ENCODE measurements at regions not wholly inside any gene's neighbourhood (a gene's known extent, or its start where the extent isn't known, plus 50 kb on each side); places are given as distances from the start of the nearest gene placed in this dataset.

- Histone ChIP-seq H3K27ac (ENCODE audit: low read depth in 2 of 2, low read length in 2 of 2) (no peak overlapping the region), H3K4me3 (ENCODE audit: low read length in 3 of 3) (no peak overlapping the region), H3K9me3 (ENCODE audit: control insufficient read depth in 2 of 3, insufficient read depth in 1 of 3, low read length in 3 of 3) (no peaks in the 10 kb centered on the region), H3K4me1 (ENCODE audit: control insufficient read depth in 2 of 3, insufficient read depth in 2 of 3, low read depth in 1 of 3, low read length in 3 of 3) (no peaks in the 10 kb centered on the region), H3K9ac (ENCODE audit: low read length in 3 of 3) (no peak overlapping the region), H3K27me3 (ENCODE audit: control insufficient read depth, insufficient read depth, low read length) (no peaks in the 10 kb centered on the region), H3K36me3 (ENCODE audit: control insufficient read depth in 2 of 3, insufficient read depth in 3 of 3, low read length in 3 of 3) (no peaks in the 10 kb centered on the region)
- FAIRE-seq (no peak), DNase-seq (no peak)
- intact Hi-C loops (cut with DNase I), result no loop called here
- no peak for TF ChIP-seq CTCF (IDR thresholded peaks at IDR 0.05; ENCODE audit: borderline replicate concordance, extremely low read depth, insufficient read depth)
These were observed 159.3 kb downstream of the MREG start for GRCh38 chr2:215854008-215854407.

DNA sequence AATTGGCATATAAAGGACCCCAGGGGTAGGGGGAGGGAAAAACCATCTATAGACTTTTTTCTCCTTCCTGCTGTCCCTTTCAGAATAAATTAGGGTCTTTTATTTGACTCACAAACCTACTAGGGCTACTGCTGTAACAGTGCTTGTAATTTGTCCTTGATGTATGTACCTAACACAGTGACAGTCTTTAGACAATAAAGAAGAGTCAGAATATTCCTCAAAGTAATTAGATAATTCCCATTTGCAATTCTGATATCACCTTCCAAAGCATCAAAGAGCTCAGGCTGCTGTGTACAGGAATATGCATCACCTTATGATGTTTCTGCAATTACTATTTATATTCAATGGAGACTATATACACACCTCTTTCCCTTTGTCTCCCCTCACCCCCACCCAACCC is 161.7 kb downstream of the MREG start:
- TF ChIP-seq CTCF (IDR thresholded peaks at IDR 0.05; ENCODE audit: borderline replicate concordance, extremely low read depth, insufficient read depth), result no peak
- H3K9ac ChIP-seq (ENCODE audit: low read length in 3 of 3), result no peak overlapping the region
- H3K9me3 ChIP-seq (ENCODE audit: control insufficient read depth in 2 of 3, insufficient read depth in 1 of 3, low read length in 3 of 3), result no peaks in the 10 kb centered on the region
- H3K27ac ChIP-seq (ENCODE audit: low read depth in 2 of 2, low read length in 2 of 2), result no peak overlapping the region
- H3K4me1 ChIP-seq (ENCODE audit: control insufficient read depth in 2 of 3, insufficient read depth in 2 of 3, low read depth in 1 of 3, low read length in 3 of 3), result no peaks in the 10 kb centered on the region
- no peak for FAIRE-seq
- no peak for DNase-seq
- H3K27me3 ChIP-seq (ENCODE audit: control insufficient read depth, insufficient read depth, low read length), result no peaks in the 10 kb centered on the region
- no peaks in the 10 kb centered on the region for H3K36me3 ChIP-seq (ENCODE audit: control insufficient read depth in 2 of 3, insufficient read depth in 3 of 3, low read length in 3 of 3)
- no peak overlapping the region for H3K4me3 ChIP-seq (ENCODE audit: low read length in 3 of 3)
- intact Hi-C loops (cut with DNase I), result no loop called here

DNA sequence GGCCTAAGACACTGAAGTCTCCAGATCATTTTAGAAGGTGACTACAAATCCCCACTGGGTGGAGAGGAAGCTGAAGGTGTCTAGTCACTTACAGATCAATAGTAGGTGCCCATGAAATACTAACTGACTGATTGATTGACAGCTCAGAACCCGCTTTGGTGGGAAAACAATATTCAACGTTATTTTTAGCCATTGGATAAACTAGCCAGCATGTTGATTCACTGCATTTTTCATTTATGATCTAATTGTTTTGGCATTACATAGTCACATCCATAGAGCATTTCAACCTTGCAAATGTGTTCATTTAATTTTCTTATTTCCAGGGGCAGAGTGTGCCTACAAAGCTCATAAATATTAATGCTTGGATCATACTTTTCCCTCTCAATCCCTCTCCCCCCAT is 162.3 kb downstream of the MREG start:
- no peak overlapping the region for H3K4me3 ChIP-seq (ENCODE audit: low read length in 3 of 3)
- intact Hi-C loops (cut with DNase I), result no loop called here
- no peak overlapping the region for H3K27ac ChIP-seq (ENCODE audit: low read depth in 2 of 2, low read length in 2 of 2)
- FAIRE-seq (no peak), DNase-seq (no peak)
- H3K4me1 ChIP-seq (ENCODE audit: control insufficient read depth in 2 of 3, insufficient read depth in 2 of 3, low read depth in 1 of 3, low read length in 3 of 3), result no peaks in the 10 kb centered on the region
- H3K9me3 ChIP-seq (ENCODE audit: control insufficient read depth in 2 of 3, insufficient read depth in 1 of 3, low read length in 3 of 3), result no peaks in the 10 kb centered on the region
- no peaks in the 10 kb centered on the region for H3K27me3 ChIP-seq (ENCODE audit: control insufficient read depth, insufficient read depth, low read length)
- no peak for TF ChIP-seq CTCF (IDR thresholded peaks at IDR 0.05; ENCODE audit: borderline replicate concordance, extremely low read depth, insufficient read depth)
- H3K9ac ChIP-seq (ENCODE audit: low read length in 3 of 3), result no peak overlapping the region
- H3K36me3 ChIP-seq (ENCODE audit: control insufficient read depth in 2 of 3, insufficient read depth in 3 of 3, low read length in 3 of 3), result no peaks in the 10 kb centered on the region

DNA sequence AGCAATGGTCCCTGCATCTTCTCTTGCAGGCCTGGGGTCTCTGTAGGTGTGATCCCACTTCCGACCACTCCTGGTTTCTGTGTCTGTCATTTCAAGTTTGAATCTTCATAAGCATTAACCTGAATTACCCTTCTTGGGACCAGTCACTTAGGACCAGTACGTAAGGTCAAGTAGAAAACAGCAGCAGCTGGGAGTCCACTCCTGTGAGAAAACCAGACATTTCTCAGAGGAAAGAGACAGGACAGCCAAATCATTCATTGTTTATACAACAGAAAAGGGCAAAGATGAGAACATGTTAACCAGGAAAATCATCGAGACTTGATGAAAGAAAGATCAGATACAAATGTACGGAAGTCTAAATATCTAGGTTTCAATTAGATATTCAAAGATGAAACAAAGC is 163.0 kb downstream of the MREG start:
- Histone ChIP-seq H3K4me3 (ENCODE audit: low read length in 3 of 3) (no peak overlapping the region), H3K27me3 (ENCODE audit: control insufficient read depth, insufficient read depth, low read length) (no peaks in the 10 kb centered on the region), H3K36me3 (ENCODE audit: control insufficient read depth in 2 of 3, insufficient read depth in 3 of 3, low read length in 3 of 3) (no peaks in the 10 kb centered on the region), H3K27ac (ENCODE audit: low read depth in 2 of 2, low read length in 2 of 2) (no peak overlapping the region), H3K4me1 (ENCODE audit: control insufficient read depth in 2 of 3, insufficient read depth in 2 of 3, low read depth in 1 of 3, low read length in 3 of 3) (no peaks in the 10 kb centered on the region), H3K9me3 (ENCODE audit: control insufficient read depth in 2 of 3, insufficient read depth in 1 of 3, low read length in 3 of 3) (no peaks in the 10 kb centered on the region), H3K9ac (ENCODE audit: low read length in 3 of 3) (no peak overlapping the region)
- intact Hi-C loops (cut with DNase I), result no loop called here
- TF ChIP-seq CTCF (IDR thresholded peaks at IDR 0.05; ENCODE audit: borderline replicate concordance, extremely low read depth, insufficient read depth), result no peak
- DNase-seq (no peak), FAIRE-seq (no peak)
